ENCODE measurements at regions not wholly inside any gene's neighbourhood (a gene's known extent, or its start where the extent isn't known, plus 50 kb on each side); places are given as distances from the start of the nearest gene placed in this dataset.
"Not testable (repeated sequence)": the region's sequence is repeated elsewhere in the genome, so short reads cannot be mapped to it uniquely, and the experiment has no call there.

- Mint-ChIP-seq H3K4me3 (no peak overlapping the region), H3K27ac (ENCODE audit: unreplicated experiment) (no peak overlapping the region), H3K4me1 (no peaks in the 10 kb centered on the region), H3K27me3 (ENCODE audit: low read depth) (no peaks in the 10 kb centered on the region), H3K9me3 (peaks cover 4% of the 10 kb centered on the region), H3K36me3 (ENCODE audit: low read depth) (no peaks in the 10 kb centered on the region)
- DNase-seq (ENCODE audit: low read depth, low spot score), result no peak
- TF ChIP-seq CTCF (conservative IDR thresholded peaks at IDR 0.05), result no peak
Observed at GRCh38 chr4:175090116-175090515, 172.0 kb downstream of the ADAM29 start.

- no peaks in the 10 kb centered on the region for H3K36me3 Mint-ChIP-seq (ENCODE audit: low read depth)
- H3K4me1 Mint-ChIP-seq, result no peaks in the 10 kb centered on the region
Observed at GRCh38 chr4:175091649-175092048, 173.5 kb downstream of the ADAM29 start.

GRCh38 chr4:175092114-175092513 lies 174.0 kb downstream of the ADAM29 start:
- DNase-seq (ENCODE audit: low read depth, low spot score), result no peak
- no peak for TF ChIP-seq CTCF (conservative IDR thresholded peaks at IDR 0.05)
- Mint-ChIP-seq H3K27me3 (ENCODE audit: low read depth) (no peaks in the 10 kb centered on the region), H3K9me3 (peaks cover 2% of the 10 kb centered on the region), H3K4me3 (no peak overlapping the region), H3K36me3 (ENCODE audit: low read depth) (no peaks in the 10 kb centered on the region), H3K4me1 (no peaks in the 10 kb centered on the region), H3K27ac (ENCODE audit: unreplicated experiment) (no peak overlapping the region)

More at GRCh38 chr4:175091649-175092048, 173.5 kb downstream of the ADAM29 start:
- Mint-ChIP-seq H3K4me3 (no peak overlapping the region), H3K9me3 (peaks cover 4% of the 10 kb centered on the region), H3K27ac (ENCODE audit: unreplicated experiment) (no peak overlapping the region), H3K27me3 (ENCODE audit: low read depth) (no peaks in the 10 kb centered on the region)
- DNase-seq (ENCODE audit: low read depth, low spot score), result no peak
- TF ChIP-seq CTCF (conservative IDR thresholded peaks at IDR 0.05), result no peak

GRCh38 chr4:175093055-175093454 lies 174.9 kb downstream of the ADAM29 start:
- DNase-seq (ENCODE audit: low read depth, low spot score); H3K9me3 Mint-ChIP-seq; H3K27ac Mint-ChIP-seq (ENCODE audit: unreplicated experiment); H3K36me3 Mint-ChIP-seq (ENCODE audit: low read depth); H3K4me3 Mint-ChIP-seq; H3K27me3 Mint-ChIP-seq (ENCODE audit: low read depth); H3K4me1 Mint-ChIP-seq: not testable (repeated sequence)

GRCh38 chr4:175103403-175103802 lies 185.2 kb downstream of the ADAM29 start:
- Mint-ChIP-seq H3K4me1 (no peaks in the 10 kb centered on the region), H3K36me3 (ENCODE audit: low read depth) (no peaks in the 10 kb centered on the region), H3K27ac (ENCODE audit: unreplicated experiment) (no peak overlapping the region), H3K27me3 (ENCODE audit: low read depth) (no peaks in the 10 kb centered on the region), H3K9me3 (peaks cover 3% of the 10 kb centered on the region), H3K4me3 (no peak overlapping the region)
- no peak for TF ChIP-seq CTCF (conservative IDR thresholded peaks at IDR 0.05)
- DNase-seq (ENCODE audit: low read depth, low spot score), result no peak

- no peaks in the 10 kb centered on the region for H3K27me3 Mint-ChIP-seq (ENCODE audit: low read depth)
- H3K9me3 Mint-ChIP-seq, result peaks cover 5% of the 10 kb centered on the region
- no peak for TF ChIP-seq CTCF (conservative IDR thresholded peaks at IDR 0.05)
- no peaks in the 10 kb centered on the region for H3K36me3 Mint-ChIP-seq (ENCODE audit: low read depth)
- DNase-seq (ENCODE audit: low read depth, low spot score), result no peak
- H3K4me1 Mint-ChIP-seq, result no peaks in the 10 kb centered on the region
- no peak overlapping the region for H3K27ac Mint-ChIP-seq (ENCODE audit: unreplicated experiment)
- H3K4me3 Mint-ChIP-seq, result no peak overlapping the region
Observed at GRCh38 chr4:175106301-175106700, 188.1 kb downstream of the ADAM29 start.

Data from neural crest cell (in vitro differentiated cells).